GM12873 (cell line): ENCODE measurements at regions not wholly inside any gene's neighbourhood (a gene's known extent, or its start where the extent isn't known, plus 50 kb on each side); places are given as distances from the start of the nearest gene placed in this dataset.

Experiments used
- CTCF ChIP-seq: IDR thresholded peaks from 2 replicates; pipeline ENCODE4 v1.5.1; 2012; ENCODE audit warnings: low read depth, mild to moderate bottlenecking, moderate library complexity, low read length, control low read depth; ENCODE audit not compliant: insufficient read depth; ENCODE audit errors: missing control alignments

GRCh38 chr3:145893331-145893730 is 267.7 kb downstream of the PLOD2 start:
- TF ChIP-seq CTCF: no peak

GRCh38 chr3:145898487-145898886 is 262.5 kb downstream of the PLOD2 start:
- no peak for TF ChIP-seq CTCF

- no peak for TF ChIP-seq CTCF
These were observed 261.7 kb downstream of the PLOD2 start for GRCh38 chr3:145899241-145899640.

- TF ChIP-seq CTCF: no peak
These were observed 260.7 kb downstream of the PLOD2 start for GRCh38 chr3:145900056-145900829.

GRCh38 chr3:145902166-145902565 is 258.8 kb downstream of the PLOD2 start:
- TF ChIP-seq CTCF: no peak

GRCh38 chr3:145903472-145904013 is 257.4 kb downstream of the PLOD2 start:
- TF ChIP-seq CTCF: no peak

GRCh38 chr3:145904138-145904537 is 256.8 kb downstream of the PLOD2 start:
- TF ChIP-seq CTCF: no peak
